IPS-NIHi7 (cell line): ENCODE measurements at regions not wholly inside any gene's neighbourhood (a gene's known extent, or its start where the extent isn't known, plus 50 kb on each side); places are given as distances from the start of the nearest gene placed in this dataset.
"Not testable (repeated sequence)": the region's sequence is repeated elsewhere in the genome, so short reads cannot be mapped to it uniquely, and the experiment has no call there.

ENCODE experiments used
- DNase-seq: peaks from one replicate; pipeline ENCODE4 v3.0.0; 2012; ENCODE audit warnings: mixed read lengths; ENCODE audit errors: extremely low spot score

GRCh38 chr16:21487956-21488355 lies 111.4 kb upstream of the METTL9 start:
- not testable (repeated sequence) for DNase-seq

GRCh38 chr16:21499046-21499445 lies 100.3 kb upstream of the METTL9 start:
- not testable (repeated sequence) for DNase-seq

GRCh38 chr16:21501223-21501868 lies 98.0 kb upstream of the METTL9 start:
- not testable (repeated sequence) for DNase-seq

GRCh38 chr16:21501869-21502667 lies 97.3 kb upstream of the METTL9 start:
- DNase-seq, result peak; percentile 95

- DNase-seq, result not testable (repeated sequence)
These were observed 95.8 kb upstream of the METTL9 start for GRCh38 chr16:21503574-21503920.

- DNase-seq, result not testable (repeated sequence)
These were observed 95.2 kb upstream of the METTL9 start for GRCh38 chr16:21503941-21504832.

- not testable (repeated sequence) for DNase-seq
These were observed 93.4 kb upstream of the METTL9 start for GRCh38 chr16:21505751-21506520.

GRCh38 chr16:21506857-21507456 lies 92.4 kb upstream of the METTL9 start:
- not testable (repeated sequence) for DNase-seq

- not testable (repeated sequence) for DNase-seq
These were observed 91.6 kb upstream of the METTL9 start for GRCh38 chr16:21507631-21508305.

GRCh38 chr16:21508661-21509436 lies 90.5 kb upstream of the METTL9 start:
- DNase-seq, result not testable (repeated sequence)

- not testable (repeated sequence) for DNase-seq
These were observed 89.8 kb upstream of the METTL9 start for GRCh38 chr16:21509437-21510086.

- not testable (repeated sequence) for DNase-seq
These were observed 88.5 kb upstream of the METTL9 start for GRCh38 chr16:21510869-21511255.

- DNase-seq, result not testable (repeated sequence)
These were observed 87.8 kb upstream of the METTL9 start for GRCh38 chr16:21511315-21512210.

GRCh38 chr16:21512280-21513192 lies 86.8 kb upstream of the METTL9 start:
- not testable (repeated sequence) for DNase-seq

GRCh38 chr16:21513337-21513741 lies 86.0 kb upstream of the METTL9 start:
- DNase-seq, result not testable (repeated sequence)

- DNase-seq, result not testable (repeated sequence)
These were observed 85.4 kb upstream of the METTL9 start for GRCh38 chr16:21513812-21514473.
